ENCODE measurements at regions not wholly inside any gene's neighbourhood (a gene's known extent, or its start where the extent isn't known, plus 50 kb on each side); places are given as distances from the start of the nearest gene placed in this dataset.
"Not testable (repeated sequence)": the region's sequence is repeated elsewhere in the genome, so short reads cannot be mapped to it uniquely, and the experiment has no call there.

DNA sequence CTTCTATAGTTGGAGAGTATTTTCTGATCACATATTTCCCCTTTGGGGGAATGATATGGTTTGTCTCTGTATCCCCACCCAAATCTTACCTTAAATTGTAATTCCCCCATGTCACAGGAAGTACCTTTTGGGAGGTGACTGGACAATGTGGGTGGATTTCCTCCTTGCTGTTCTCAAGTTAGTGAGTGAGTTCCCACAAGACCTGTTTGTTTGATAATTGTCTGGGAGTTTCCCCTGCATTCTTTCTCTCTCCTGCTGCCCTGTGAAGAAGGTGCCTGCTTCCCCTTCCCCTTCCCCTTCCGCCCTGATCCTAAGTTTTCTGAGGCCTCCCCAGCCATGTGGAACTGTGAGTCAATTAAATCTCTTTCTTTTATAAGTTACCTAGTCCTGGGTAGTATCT, 222.7 kb upstream of the SLC39A10 start:
- DNase-seq (ENCODE audit: insufficient read length, low spot score) (no peak), FAIRE-seq (no peak)
- TF ChIP-seq, protein P1, sequence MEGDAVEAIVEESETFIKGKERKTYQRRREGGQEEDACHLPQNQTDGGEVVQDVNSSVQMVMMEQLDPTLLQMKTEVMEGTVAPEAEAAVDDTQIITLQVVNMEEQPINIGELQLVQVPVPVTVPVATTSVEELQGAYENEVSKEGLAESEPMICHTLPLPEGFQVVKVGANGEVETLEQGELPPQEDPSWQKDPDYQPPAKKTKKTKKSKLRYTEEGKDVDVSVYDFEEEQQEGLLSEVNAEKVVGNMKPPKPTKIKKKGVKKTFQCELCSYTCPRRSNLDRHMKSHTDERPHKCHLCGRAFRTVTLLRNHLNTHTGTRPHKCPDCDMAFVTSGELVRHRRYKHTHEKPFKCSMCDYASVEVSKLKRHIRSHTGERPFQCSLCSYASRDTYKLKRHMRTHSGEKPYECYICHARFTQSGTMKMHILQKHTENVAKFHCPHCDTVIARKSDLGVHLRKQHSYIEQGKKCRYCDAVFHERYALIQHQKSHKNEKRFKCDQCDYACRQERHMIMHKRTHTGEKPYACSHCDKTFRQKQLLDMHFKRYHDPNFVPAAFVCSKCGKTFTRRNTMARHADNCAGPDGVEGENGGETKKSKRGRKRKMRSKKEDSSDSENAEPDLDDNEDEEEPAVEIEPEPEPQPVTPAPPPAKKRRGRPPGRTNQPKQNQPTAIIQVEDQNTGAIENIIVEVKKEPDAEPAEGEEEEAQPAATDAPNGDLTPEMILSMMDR (IDR thresholded peaks at IDR 0.05; ENCODE audit: insufficient read depth, missing control alignments) = no peak

DNA sequence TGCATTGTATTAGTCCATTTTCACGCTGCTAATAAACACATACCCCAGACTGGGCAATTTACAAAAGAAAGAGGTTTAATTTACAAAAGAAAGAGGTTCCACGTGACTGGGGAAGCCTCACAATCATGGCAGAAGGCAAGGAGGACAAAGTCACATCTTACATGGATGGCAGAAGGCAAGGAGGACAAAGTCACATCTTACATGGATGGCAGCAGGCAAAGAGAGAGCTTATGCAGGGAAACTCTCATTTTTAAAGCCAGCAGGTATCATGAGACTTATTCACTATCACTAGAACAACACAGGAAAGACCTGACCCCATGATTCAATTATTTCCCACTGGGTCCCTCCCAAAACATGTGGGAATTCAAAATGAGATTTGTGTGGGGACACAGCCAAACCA, 223.3 kb upstream of the SLC39A10 start:
- FAIRE-seq; DNase-seq (ENCODE audit: insufficient read length, low spot score): not testable (repeated sequence)

DNA sequence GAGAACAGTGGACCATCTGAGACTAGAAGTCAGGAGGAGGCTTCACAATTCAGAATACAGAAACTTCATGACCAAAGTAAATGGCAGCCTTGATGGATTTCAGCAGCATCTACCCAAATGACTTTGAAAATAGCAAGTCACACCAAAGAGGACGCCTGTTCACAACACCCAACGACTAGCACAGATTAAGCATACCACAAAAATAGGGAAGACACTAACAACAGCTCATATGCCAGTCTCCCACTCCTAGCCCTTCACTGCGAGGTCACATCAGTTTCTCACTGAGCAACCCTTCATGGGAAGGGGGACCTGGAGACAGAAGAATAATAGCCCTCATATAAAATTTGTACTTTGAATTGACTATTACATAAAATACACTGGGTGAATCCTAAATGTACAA, 228.4 kb upstream of the SLC39A10 start:
- TF ChIP-seq, protein P1 (IDR thresholded peaks at IDR 0.05; ENCODE audit: insufficient read depth, missing control alignments) = no peak
- no peak for DNase-seq (ENCODE audit: insufficient read length, low spot score)
- FAIRE-seq = no peak

DNA sequence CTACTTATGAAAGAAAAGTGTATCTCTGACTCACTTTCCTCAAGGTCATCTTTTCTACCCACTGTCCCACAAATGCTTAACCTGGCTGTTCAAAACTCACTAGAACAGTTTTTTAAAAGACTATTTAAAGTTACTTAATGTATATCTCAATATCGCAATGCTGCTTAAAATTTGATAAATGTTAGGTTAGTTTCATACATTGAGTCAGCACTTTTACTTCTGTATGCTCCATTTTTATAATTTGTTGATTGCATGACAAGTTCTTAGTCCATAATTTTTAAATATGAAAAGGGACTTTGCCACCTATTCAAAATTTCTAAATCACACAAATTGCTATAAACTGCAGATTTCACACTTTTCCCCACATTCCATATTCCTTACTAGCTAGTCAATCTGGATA, 231.7 kb upstream of the SLC39A10 start:
- DNase-seq (ENCODE audit: insufficient read length, low spot score) = no peak
- TF ChIP-seq, protein P1 (IDR thresholded peaks at IDR 0.05; ENCODE audit: insufficient read depth, missing control alignments) = no peak
- FAIRE-seq = no peak

DNA sequence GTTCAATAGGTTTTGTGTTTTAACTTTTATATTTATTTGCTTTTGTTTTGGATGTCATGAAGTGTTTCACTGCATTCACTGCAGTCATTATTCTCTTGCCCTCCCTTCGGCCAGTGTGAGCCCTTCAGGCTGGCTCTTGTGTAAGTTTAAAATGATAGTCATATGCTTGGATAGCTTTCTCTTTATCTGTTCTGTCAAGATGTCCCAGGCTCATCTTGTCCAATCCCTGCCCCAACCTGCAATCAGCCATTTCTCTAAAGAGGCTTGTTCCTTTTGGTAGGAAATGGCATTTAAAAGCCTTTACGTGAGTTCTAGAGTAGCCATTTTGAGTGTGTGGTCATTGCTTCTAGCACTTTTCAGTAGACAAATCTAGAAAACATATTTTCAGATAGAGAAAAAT, 238.0 kb upstream of the SLC39A10 start:
- TF ChIP-seq, protein P1 (IDR thresholded peaks at IDR 0.05; ENCODE audit: insufficient read depth, missing control alignments) = no peak
- no peak for FAIRE-seq
- DNase-seq (ENCODE audit: insufficient read length, low spot score) = no peak

DNA sequence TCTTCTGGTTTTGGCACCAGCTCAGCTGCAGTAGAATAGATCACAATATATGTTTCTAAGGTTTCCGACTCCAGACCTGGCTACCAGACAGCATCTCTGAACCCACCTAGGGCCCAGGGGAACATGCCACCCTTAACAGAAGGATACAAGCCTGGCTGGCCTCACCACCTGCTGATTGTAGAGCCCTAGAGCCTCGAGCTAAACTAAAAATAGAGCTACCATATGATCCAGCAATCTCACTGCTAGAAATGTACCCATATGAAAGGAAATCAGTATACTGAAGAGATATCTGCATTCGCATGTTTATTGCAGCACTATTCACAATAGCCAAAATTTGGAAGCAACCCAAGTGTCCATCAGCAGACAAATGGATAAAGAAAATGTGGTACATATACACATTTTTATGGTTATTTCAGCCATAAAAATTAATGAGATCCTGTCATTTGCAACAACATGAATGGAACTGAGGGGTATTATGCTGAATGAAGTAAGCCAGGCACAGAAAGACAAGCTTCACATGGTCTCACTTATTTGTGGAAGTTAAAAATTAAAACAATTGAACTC, 242.4 kb upstream of the SLC39A10 start:
- TF ChIP-seq, protein P1 (IDR thresholded peaks at IDR 0.05; ENCODE audit: insufficient read depth, missing control alignments) = no peak
- DNase-seq (ENCODE audit: insufficient read length, low spot score) = no peak
- no peak for FAIRE-seq

DNA sequence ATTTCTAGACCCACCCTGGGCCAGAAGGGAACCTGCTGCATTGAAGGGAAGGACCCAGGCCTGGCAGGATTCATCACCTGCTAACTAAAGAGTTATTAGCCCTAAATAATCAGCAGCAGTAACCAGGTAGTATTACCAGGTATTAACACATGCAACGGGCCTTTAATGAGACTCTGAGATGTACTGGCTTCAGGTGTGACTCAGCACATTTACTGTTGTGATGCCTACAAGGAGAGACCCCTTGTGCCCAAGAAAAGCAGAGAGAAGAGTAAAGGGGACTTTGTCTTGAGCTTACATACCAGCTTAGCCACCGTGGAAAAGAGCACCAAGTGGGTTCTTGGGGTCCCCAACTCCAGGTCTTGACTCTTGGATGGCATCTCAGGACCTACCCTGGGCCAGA, 243.1 kb upstream of the SLC39A10 start:
- TF ChIP-seq, protein P1 (IDR thresholded peaks at IDR 0.05; ENCODE audit: insufficient read depth, missing control alignments) = no peak
- no peak for FAIRE-seq

DNA sequence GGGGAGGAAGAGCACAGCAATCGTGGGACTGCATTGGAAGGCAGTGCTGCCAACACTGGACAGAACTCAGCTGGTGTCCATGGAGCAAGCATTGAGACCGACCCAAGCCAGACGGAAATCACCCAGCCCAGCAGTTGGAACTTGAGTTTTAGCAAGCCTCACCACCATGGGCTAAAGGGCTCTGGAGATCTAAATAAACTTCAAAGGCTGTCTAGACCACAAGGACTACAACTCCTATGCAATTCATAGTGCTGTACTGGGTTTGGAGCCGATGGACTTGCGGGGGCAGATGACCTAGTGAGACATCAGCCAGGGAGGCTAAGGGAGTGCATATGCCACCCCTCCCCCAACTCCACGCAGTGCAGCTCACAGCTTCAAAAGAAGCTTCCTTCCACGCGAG, 243.6 kb upstream of the SLC39A10 start:
- FAIRE-seq (no peak), DNase-seq (ENCODE audit: insufficient read length, low spot score) (no peak)
- TF ChIP-seq, protein P1 (IDR thresholded peaks at IDR 0.05; ENCODE audit: insufficient read depth, missing control alignments) = no peak

More for the DNA sequence above, 243.1 kb upstream of the SLC39A10 start:
- DNase-seq (ENCODE audit: insufficient read length, low spot score) = no peak

Data from D721Med (cell line).